Activated CD4-positive, alpha-beta T cell treated with anti-CD3 and anti-CD28 coated beads, Interleukin-2, amount 10 ng/mL, durations not matched to agents 24 days and 14 days (primary cell): ENCODE measurements at regions not wholly inside any gene's neighbourhood (a gene's known extent, or its start where the extent isn't known, plus 50 kb on each side); places are given as distances from the start of the nearest gene placed in this dataset.

Experiments
- DNase-seq: peaks from one replicate; pipeline ENCODE4 v3.0.0; 2022
- H3K27ac Mint-ChIP-seq: one replicate; pipeline ENCODE4 v1.8.0; 2022; ENCODE audit warnings: mild to moderate bottlenecking, mixed read lengths
- H3K27me3 Mint-ChIP-seq: one replicate; pipeline ENCODE4 v1.8.0; 2022; ENCODE audit warnings: mixed read lengths
- H3K36me3 Mint-ChIP-seq: one replicate; pipeline ENCODE4 v1.8.0; 2022; ENCODE audit warnings: low read depth, mild to moderate bottlenecking, mixed read lengths
- H3K4me1 Mint-ChIP-seq: one replicate; pipeline ENCODE4 v1.8.0; 2021; ENCODE audit warnings: mixed read lengths
- H3K4me3 Mint-ChIP-seq: one replicate; pipeline ENCODE4 v1.8.0; 2022; ENCODE audit warnings: mild to moderate bottlenecking, moderate library complexity, mixed read lengths
- H3K9me3 Mint-ChIP-seq: one replicate; pipeline ENCODE4 v1.8.0; 2021; ENCODE audit warnings: mixed read lengths
- intact Hi-C: fragments of 100-400 bp; cut with micrococcal nuclease; formaldehyde crosslinking; loops from one replicate; pipeline ENCODE4 v1.15.1; 2023

DNA sequence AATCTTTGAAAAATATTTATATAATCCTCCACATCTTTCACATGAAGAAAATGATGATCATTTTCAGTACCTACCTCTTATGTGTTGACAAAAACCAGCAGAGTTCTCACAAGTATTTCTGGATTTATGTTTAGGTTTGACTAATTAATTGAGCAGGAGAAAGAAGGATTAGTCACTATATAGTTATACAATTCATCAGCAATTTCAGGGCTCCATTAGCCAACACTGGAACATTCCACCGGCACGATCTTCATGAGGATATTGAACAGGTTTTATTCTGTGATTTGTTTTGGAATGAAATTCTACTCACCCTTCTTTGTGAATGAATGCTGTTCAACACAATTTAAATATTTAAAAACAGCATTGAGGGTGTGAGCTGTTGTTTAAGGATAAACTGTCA, 163.2 kb downstream of the SEM1 start:
- Mint-ChIP-seq H3K27ac (no peak overlapping the region), H3K4me3 (no peak overlapping the region), H3K4me1 (no peaks in the 10 kb centered on the region), H3K9me3 (no peaks in the 10 kb centered on the region), H3K27me3 (peaks cover 5% of the 10 kb centered on the region), H3K36me3 (no peaks in the 10 kb centered on the region)
- no peak for DNase-seq
- intact Hi-C loops: no loop called here

DNA sequence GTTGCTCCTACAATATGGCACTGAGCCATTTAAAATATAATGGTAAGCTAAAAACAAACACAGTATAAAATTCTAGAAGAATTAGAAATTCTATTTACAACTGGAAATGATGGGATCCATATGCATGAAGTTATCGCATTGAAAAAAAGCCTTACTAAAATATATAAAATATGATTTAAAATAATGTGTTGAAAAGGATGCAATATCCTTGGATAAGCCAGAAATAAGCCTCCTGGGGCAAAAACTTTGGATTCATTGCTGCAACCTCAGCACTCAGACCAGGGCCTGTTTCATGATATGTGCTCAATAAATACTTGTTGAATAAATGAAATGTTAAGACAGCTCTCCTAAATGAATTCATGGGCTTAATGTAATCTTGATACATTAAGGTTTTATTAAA, 170.2 kb downstream of the SEM1 start:
- H3K4me1 Mint-ChIP-seq: no peaks in the 10 kb centered on the region
- H3K27ac Mint-ChIP-seq: no peak overlapping the region
- DNase-seq: no peak
- no peaks in the 10 kb centered on the region for H3K36me3 Mint-ChIP-seq
- no peak overlapping the region for H3K4me3 Mint-ChIP-seq
- peaks cover 19% of the 10 kb centered on the region for H3K27me3 Mint-ChIP-seq
- intact Hi-C loops: no loop called here
- H3K9me3 Mint-ChIP-seq: no peaks in the 10 kb centered on the region

- H3K4me3 Mint-ChIP-seq: no peak overlapping the region
- H3K36me3 Mint-ChIP-seq: no peaks in the 10 kb centered on the region
- no peak overlapping the region for H3K27ac Mint-ChIP-seq
- DNase-seq: no peak
- intact Hi-C loops: no loop called here
- H3K4me1 Mint-ChIP-seq: no peaks in the 10 kb centered on the region
- peaks cover 21% of the 10 kb centered on the region for H3K27me3 Mint-ChIP-seq
- no peaks in the 10 kb centered on the region for H3K9me3 Mint-ChIP-seq
These were observed 171.0 kb downstream of the SEM1 start for GRCh38 chr7:96538632-96539031.

GRCh38 chr7:96534221-96534620, 175.4 kb downstream of the SEM1 start:
- intact Hi-C loops: no loop called here
- Mint-ChIP-seq H3K4me3 (no peak overlapping the region), H3K36me3 (no peaks in the 10 kb centered on the region), H3K27ac (no peak overlapping the region), H3K4me1 (no peaks in the 10 kb centered on the region), H3K27me3 (peaks cover 33% of the 10 kb centered on the region), H3K9me3 (no peaks in the 10 kb centered on the region)
- DNase-seq: no peak

DNA sequence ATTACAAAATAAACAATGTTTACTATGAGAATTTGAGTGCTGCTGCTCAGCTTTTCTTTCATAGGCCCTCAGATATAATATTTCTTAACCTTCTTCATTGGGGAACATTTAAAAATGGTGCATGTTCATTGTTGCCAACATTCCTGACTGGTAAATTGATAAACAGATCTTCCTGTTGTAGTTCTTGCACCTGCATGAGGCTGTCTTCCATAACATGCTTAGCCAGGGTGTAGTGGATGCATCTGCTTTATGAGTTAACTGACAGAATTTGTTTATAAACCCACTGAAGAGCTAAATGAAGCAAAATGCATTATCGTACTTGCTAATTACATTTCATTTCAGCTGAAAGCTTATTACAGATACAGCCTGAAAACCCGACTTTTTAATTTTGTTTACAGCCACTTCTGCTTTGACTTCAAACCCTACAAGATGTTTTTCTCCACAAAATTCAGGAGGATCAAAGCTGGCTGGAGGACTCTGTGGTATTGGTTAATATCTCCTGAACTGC, 177.2 kb downstream of the SEM1 start:
- H3K27me3 Mint-ChIP-seq: peaks cover 23% of the 10 kb centered on the region
- H3K9me3 Mint-ChIP-seq: no peaks in the 10 kb centered on the region
- H3K4me3 Mint-ChIP-seq: no peak overlapping the region
- no peaks in the 10 kb centered on the region for H3K36me3 Mint-ChIP-seq
- no peak overlapping the region for H3K27ac Mint-ChIP-seq
- no peaks in the 10 kb centered on the region for H3K4me1 Mint-ChIP-seq
- no peak for DNase-seq
- intact Hi-C loops: no loop called here

- Mint-ChIP-seq H3K27ac (no peak overlapping the region), H3K4me1 (no peaks in the 10 kb centered on the region), H3K9me3 (no peaks in the 10 kb centered on the region), H3K4me3 (no peak overlapping the region), H3K27me3 (peaks cover 23% of the 10 kb centered on the region), H3K36me3 (no peaks in the 10 kb centered on the region)
- intact Hi-C loops: no loop called here
- DNase-seq: no peak
These were observed 178.3 kb downstream of the SEM1 start for GRCh38 chr7:96531331-96531730.

DNA sequence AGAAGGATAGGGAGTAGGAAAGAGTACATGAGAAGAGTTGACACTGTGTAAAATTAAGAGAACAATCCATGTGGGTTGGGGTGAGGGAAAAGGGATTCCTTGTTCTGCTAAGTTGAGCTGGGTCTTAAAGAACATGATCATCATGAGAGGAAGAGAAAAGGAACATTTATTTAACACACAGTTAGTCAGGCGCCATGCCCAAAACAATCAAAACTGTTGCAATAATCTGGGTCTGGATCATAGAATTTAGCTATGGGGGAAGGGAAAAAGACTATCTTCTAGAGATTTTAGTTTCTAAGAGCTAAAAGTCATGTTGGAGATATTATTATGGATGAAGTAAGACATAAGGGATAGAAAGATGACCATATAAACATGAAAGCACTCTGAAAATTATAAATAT, 178.9 kb downstream of the SEM1 start:
- no peak overlapping the region for H3K4me3 Mint-ChIP-seq
- H3K27ac Mint-ChIP-seq: no peak overlapping the region
- no peak for DNase-seq
- H3K9me3 Mint-ChIP-seq: no peaks in the 10 kb centered on the region
- H3K27me3 Mint-ChIP-seq: peaks cover 23% of the 10 kb centered on the region
- no peaks in the 10 kb centered on the region for H3K4me1 Mint-ChIP-seq
- intact Hi-C loops: no loop called here
- H3K36me3 Mint-ChIP-seq: no peaks in the 10 kb centered on the region

- Mint-ChIP-seq H3K27me3 (peaks cover 23% of the 10 kb centered on the region), H3K27ac (no peak overlapping the region), H3K36me3 (no peaks in the 10 kb centered on the region), H3K4me3 (no peak overlapping the region), H3K4me1 (peaks cover 8% of the 10 kb centered on the region), H3K9me3 (peaks cover 4% of the 10 kb centered on the region)
- DNase-seq: no peak
- intact Hi-C loops: no loop called here
These were observed 182.4 kb downstream of the SEM1 start for GRCh38 chr7:96527133-96527827.

DNA sequence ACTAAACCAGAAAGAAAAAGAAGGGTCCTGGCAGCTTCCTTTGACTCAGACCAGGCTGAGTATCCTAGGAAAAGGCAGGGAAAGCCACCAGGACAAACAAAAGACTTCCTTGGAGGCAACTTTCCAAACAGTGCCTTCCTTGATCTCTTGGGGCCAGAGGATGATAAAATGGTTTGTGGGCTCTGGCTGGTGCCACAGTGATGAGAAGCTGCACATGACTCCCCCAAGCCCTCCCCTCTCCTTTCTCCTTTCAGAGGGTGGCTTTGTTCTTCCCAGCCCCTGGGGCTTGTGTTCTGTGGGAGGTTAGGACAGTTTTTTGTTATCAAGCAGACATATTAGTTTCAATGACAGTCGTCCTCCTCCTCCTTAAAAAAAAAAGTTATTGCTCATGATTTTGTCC, 183.2 kb downstream of the SEM1 start:
- H3K4me3 Mint-ChIP-seq: no peak overlapping the region
- no peak for DNase-seq
- peaks cover 23% of the 10 kb centered on the region for H3K27me3 Mint-ChIP-seq
- no peaks in the 10 kb centered on the region for H3K36me3 Mint-ChIP-seq
- H3K27ac Mint-ChIP-seq: no peak overlapping the region
- intact Hi-C loops: no loop called here
- peaks cover 4% of the 10 kb centered on the region for H3K9me3 Mint-ChIP-seq
- H3K4me1 Mint-ChIP-seq: peaks cover 8% of the 10 kb centered on the region

DNA sequence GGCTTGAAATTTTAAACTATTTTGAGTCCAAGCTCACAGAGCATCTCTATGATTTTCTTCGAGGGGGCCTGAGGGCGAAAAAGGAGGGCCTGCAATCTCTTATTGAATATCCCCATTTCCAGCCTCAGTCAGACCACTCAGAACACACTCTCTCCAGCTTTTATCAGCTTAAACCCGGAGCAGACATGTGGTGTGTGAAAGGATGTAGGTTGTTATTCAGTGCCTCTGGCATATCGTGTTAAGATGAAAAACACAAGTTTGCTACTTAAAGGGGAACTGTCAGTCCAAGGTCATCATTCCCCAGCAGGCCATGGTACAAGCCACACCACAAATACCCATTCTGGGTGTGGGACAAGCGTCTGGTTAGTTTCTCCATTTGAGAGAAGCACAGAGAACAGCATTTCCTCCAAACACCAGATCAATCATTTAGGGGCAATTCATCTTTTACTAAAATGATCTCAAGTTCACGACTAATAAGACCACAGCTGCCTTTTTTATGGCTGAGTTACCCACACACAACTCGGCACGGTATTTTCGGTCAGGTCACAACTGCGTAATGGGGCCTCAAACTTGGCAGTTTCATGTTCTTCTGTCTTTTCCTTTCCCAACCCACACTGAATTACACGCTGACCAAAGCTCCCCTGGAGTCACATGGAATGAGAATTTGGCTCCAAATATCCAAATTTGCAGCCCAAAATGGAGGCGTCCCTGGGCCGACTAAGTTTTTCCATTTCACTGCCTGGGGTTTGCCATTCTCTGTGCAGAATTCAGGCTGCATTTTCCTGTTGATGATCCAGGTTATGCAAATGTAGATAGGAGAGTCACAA, 188.4 kb downstream of the SEM1 start:
- no peak for DNase-seq
- H3K4me1 Mint-ChIP-seq: peaks cover 8% of the 10 kb centered on the region
- peaks cover 11% of the 10 kb centered on the region for H3K9me3 Mint-ChIP-seq
- H3K4me3 Mint-ChIP-seq: no peak overlapping the region
- intact Hi-C loops: no loop called here
- no peak overlapping the region for H3K27ac Mint-ChIP-seq
- no peaks in the 10 kb centered on the region for H3K36me3 Mint-ChIP-seq
- peaks cover 24% of the 10 kb centered on the region for H3K27me3 Mint-ChIP-seq

GRCh38 chr7:96508371-96508770, 186.5 kb upstream of the SLC25A13 start:
- Mint-ChIP-seq H3K4me3 (no peak overlapping the region), H3K9me3 (no peaks in the 10 kb centered on the region)

DNA sequence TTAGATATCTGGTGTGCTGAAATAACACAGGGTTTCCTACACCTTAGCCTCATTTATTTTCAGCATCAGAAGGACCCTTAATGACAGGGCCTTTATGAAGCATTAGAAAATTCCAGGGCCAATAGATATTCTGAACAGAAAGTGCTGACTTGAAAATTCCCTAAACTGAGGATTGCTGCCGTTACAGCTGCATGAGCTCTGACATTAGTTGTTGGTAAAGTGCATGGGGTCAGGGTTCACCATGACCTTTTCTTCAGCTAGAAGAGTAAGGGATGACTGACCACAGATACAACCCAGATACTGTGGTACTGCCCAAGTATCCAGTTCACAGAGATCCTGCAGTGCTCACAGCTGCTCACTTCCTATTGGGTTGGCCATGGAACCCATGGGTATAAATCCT, 181.7 kb upstream of the SLC25A13 start:
- H3K27ac Mint-ChIP-seq: no peak overlapping the region
- no peak for DNase-seq
- H3K27me3 Mint-ChIP-seq: peaks cover 18% of the 10 kb centered on the region
- H3K36me3 Mint-ChIP-seq: no peaks in the 10 kb centered on the region
- intact Hi-C loops: loop anchor here (10.0 kb wide), 1 partner anchor 89 kb away; no protein-coding TSS in a partner anchor
- no peaks in the 10 kb centered on the region for H3K4me1 Mint-ChIP-seq
- H3K4me3 Mint-ChIP-seq: no peak overlapping the region
- H3K9me3 Mint-ChIP-seq: no peaks in the 10 kb centered on the region

More at GRCh38 chr7:96508371-96508770, 186.5 kb upstream of the SLC25A13 start:
- no peak overlapping the region for H3K27ac Mint-ChIP-seq
- DNase-seq: no peak
- peaks cover 23% of the 10 kb centered on the region for H3K27me3 Mint-ChIP-seq
- intact Hi-C loops: loop anchor here (10.0 kb wide), 1 partner anchor 94 kb away; no protein-coding TSS in a partner anchor
- H3K36me3 Mint-ChIP-seq: no peaks in the 10 kb centered on the region
- H3K4me1 Mint-ChIP-seq: no peaks in the 10 kb centered on the region

DNA sequence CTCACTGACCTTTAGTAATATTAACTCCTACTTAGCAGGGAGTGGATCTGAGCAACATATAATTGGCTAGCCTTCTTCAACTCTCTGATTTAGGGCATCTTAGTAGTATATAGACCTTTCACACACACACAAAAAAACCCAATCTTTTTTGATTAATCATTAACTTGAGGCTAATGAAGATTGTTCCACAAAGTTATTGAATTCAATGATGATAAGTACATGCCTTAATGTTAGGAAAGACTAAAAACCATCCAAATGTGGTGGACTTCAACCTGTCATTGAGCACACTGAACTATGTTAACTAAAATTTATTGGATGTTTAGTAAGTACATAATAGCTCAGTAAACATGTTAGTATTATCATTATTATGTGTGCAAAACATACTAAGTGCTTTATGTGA, 179.4 kb upstream of the SLC25A13 start:
- no peaks in the 10 kb centered on the region for H3K4me1 Mint-ChIP-seq
- no peaks in the 10 kb centered on the region for H3K9me3 Mint-ChIP-seq
- no peaks in the 10 kb centered on the region for H3K36me3 Mint-ChIP-seq
- H3K27ac Mint-ChIP-seq: no peak overlapping the region
- no peak overlapping the region for H3K4me3 Mint-ChIP-seq
- no peak for DNase-seq
- intact Hi-C loops: loop anchor here (10.0 kb wide), 1 partner anchor 87 kb away; no protein-coding TSS in a partner anchor
- H3K27me3 Mint-ChIP-seq: peaks cover 18% of the 10 kb centered on the region

DNA sequence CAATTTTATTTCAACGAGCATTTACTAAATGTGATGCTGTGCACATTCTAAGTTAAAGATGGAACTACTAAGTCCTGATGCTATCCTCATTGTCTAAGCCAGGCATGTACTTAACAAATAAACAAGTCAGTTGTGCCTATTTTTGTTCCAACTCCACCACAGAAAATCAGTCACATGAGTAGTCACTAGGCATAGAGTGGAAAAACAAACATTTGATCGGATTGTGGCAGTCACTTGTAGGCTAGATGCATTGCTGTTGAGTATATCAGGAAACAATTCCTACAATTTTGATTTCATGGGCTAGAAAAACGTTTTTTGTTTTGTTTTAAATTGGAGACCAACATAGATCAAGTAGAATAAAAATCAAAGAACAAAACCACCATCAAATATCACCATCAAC, 177.6 kb upstream of the SLC25A13 start:
- H3K4me3 Mint-ChIP-seq: no peak overlapping the region
- intact Hi-C loops: no loop called here
- no peaks in the 10 kb centered on the region for H3K9me3 Mint-ChIP-seq
- H3K27ac Mint-ChIP-seq: no peak overlapping the region
- peak; percentile 8 for DNase-seq
- H3K4me1 Mint-ChIP-seq: peaks cover 9% of the 10 kb centered on the region
- peaks cover 16% of the 10 kb centered on the region for H3K27me3 Mint-ChIP-seq
- H3K36me3 Mint-ChIP-seq: no peaks in the 10 kb centered on the region
